Lower leg skin (tissue), 4 donors: ENCODE measurements at regions not wholly inside any gene's neighbourhood (a gene's known extent, or its start where the extent isn't known, plus 50 kb on each side); places are given as distances from the start of the nearest gene placed in this dataset.
A peak's percentile ranks its signal among the peaks of the same experiment; 100 is the strongest.
"Not testable (repeated sequence)": the region's sequence is repeated elsewhere in the genome, so short reads cannot be mapped to it uniquely, and the experiment has no call there.

Experiments
- DNase-seq, 2 donors: peaks; one replicate each; pipeline ENCODE4 v3.0.0-alpha.2; 2019; ENCODE audit warnings: low spot score in 2 of 2
- H3K4me3 ChIP-seq: fragments of 200-600 bp; sonication (generic); 2 replicates; pipeline ENCODE4 v1.5.1; 2017; ENCODE audit warnings: mild to moderate bottlenecking, low read depth; ENCODE audit not compliant: poor library complexity, severe bottlenecking
- CTCF ChIP-seq, 3 donors: fragments of 450-650 bp; IDR thresholded peaks; one replicate each; pipeline ENCODE4 v1.5.1; 2016; ENCODE audit warnings: antibody characterized with exemption in 3 of 3, mild to moderate bottlenecking in 3 of 3, moderate library complexity in 2 of 3
- POLR2A ChIP-seq, 2 donors: fragments of 450-650 bp; IDR thresholded peaks; one replicate each; pipeline ENCODE4 v1.6.1; 2016 to 2017; ENCODE audit warnings: antibody characterized with exemption in 2 of 2, mild to moderate bottlenecking in 1 of 2, moderate library complexity in 1 of 2
- WGBS, 2 donors: methylation state at CpG; one replicate each; pipeline ENCODE4 v1.1.5; 2018; 5-methylcytosine and 5-hydroxymethylcytosine counted together
- intact Hi-C: fragments of 100-400 bp; cut with DNase I; formaldehyde crosslinking; loops from one replicate; pipeline ENCODE4 v1.15.0; 2023; ENCODE audit warnings: low total_unique reads

DNA sequence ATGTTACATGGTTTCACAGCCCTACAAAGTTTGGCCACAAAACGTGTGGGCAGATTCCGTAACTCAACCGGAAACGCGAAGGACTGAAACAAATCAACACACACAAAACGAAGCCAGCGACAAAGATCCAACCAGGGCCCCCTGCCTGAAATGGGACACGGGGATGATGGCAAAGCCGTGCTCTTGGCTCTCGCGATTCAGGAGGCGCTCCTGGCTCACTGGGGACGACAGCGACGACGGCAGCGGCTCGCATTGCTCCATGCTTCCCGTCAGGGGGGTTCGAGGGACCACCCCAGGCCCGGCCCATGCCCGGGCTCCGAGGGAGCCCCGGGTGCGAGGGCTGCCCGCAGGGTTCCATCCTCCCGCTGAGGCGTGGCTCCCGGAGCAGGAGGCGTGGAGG, 4786.8 kb upstream of the OR11H1 start:
- no peak for DNase-seq
- H3K4me3 ChIP-seq = no peak overlapping the region
- WGBS, 2 donors = 60 to 62% methylated on average over 28 to 30 of the region's 30 CpGs
- TF ChIP-seq CTCF (IDR thresholded peaks at IDR 0.05) (no peak), POLR2A (IDR thresholded peaks at IDR 0.05) (no peak)
- intact Hi-C loops = no loop called here

GRCh38 chr22:10741776-10742630, 4786.0 kb upstream of the OR11H1 start:
- 66 to 76% methylated on average over 76 of the region's 76 CpGs for WGBS, 2 donors
- peak in 1 of 2 donors; percentile 88 for DNase-seq
- intact Hi-C loops, H3K4me3 ChIP-seq: not testable (repeated sequence)

DNA sequence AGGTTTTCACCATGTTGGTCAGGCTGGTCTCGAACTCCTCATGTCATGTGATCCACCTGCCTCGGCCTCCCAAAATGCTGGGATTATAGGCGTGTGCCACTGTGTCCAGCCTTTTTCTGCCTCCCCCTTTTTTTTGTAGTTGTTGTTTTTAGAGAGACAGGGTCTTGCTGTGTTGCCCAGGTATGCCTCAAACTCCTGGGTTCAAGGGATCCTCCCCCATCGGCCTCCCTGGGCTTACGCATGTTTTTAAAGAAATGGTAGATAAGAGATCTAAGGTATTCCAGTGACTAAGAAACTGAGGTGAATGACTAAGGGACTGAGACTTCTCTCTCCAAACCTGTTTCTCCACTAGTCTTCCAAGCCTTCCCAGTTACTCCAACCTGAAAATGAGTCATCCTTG, 4781.6 kb upstream of the OR11H1 start:
- intact Hi-C loops, H3K4me3 ChIP-seq, DNase-seq: not testable (repeated sequence)
- WGBS, 2 donors = 74 to 81% methylated on average over 5 of the region's 5 CpGs

- DNase-seq, intact Hi-C loops, H3K4me3 ChIP-seq: not testable (repeated sequence)
- 48 to 64% methylated on average over 6 of the region's 6 CpGs for WGBS, 2 donors
Observed at GRCh38 chr22:10747227-10747626, 4780.8 kb upstream of the OR11H1 start.

GRCh38 chr22:10748751-10749150, 4779.2 kb upstream of the OR11H1 start:
- intact Hi-C loops, H3K4me3 ChIP-seq, DNase-seq: not testable (repeated sequence)

DNA sequence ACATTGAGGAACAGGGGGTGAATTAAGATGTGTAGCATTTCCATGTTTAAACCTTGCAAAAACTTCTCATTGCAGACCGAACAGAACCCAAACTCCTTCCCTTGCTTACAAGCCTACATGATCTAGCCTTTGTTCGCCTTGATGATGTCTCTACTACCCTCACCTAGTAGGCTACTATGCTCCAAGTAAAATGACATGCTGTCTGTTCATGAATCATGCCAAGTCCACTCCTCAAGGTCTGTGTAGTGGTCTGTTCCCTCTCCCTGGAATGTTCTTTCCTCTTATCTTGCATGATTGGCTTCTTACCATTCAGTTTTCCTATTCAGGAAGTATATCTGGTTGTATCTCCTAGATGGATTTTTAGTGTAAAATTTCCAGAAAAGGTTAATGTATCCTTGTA, 4778.6 kb upstream of the OR11H1 start:
- H3K4me3 ChIP-seq, DNase-seq, intact Hi-C loops: not testable (repeated sequence)
- WGBS, 2 donors = 39 to 40% methylated on average over 2 of the region's 2 CpGs

DNA sequence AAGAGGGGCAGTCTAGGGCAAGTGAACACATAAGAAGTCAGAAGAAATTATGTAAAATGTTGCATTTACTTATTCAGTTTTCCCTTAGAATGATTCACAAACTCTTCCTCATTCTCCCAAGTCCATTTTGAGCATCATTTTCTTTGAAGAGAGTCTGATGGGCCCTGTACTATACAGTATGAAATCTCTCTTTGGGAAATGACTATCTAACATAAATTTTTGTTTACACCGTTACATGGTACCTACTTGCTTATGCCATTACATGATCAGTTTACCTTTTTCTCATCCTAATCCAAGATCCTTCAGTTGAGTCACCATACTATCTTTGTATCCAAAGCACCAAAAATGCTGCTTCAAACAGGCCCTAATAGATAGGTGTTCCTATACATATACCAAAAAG, 4774.4 kb upstream of the OR11H1 start:
- intact Hi-C loops, DNase-seq, H3K4me3 ChIP-seq: not testable (repeated sequence)
- WGBS, 2 donors = 41 to 50% methylated on average over 1 of the region's 1 CpG

GRCh38 chr22:10755350-10755749, 4772.6 kb upstream of the OR11H1 start:
- DNase-seq, intact Hi-C loops, H3K4me3 ChIP-seq: not testable (repeated sequence)
- 45 to 51% methylated on average over 3 of the region's 3 CpGs for WGBS, 2 donors

- 42 to 55% methylated on average over 5 of the region's 5 CpGs for WGBS, 2 donors
- H3K4me3 ChIP-seq, DNase-seq, intact Hi-C loops: not testable (repeated sequence)
Observed at GRCh38 chr22:10760418-10760817, 4767.6 kb upstream of the OR11H1 start.

DNA sequence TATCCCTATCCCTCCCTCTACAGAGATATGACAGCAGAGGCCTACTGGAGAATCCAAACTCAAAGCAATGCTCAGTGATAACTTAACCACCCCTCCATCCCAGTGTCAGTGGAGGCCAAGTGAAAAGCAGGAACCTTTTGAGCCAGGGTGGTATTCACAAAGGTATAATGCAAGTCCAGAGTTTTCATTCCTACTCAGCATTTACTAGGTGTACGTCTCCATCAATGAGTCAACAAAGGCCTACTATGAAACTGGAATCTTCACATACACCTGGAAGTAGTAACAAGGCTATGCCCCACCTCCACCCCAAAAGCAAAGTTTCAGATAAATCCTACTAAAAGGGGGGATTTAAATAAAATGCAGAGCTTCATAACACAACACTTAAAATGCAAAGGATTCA, 4761.7 kb upstream of the OR11H1 start:
- intact Hi-C loops = not testable (repeated sequence)

GRCh38 chr22:10768875-10769274, 4759.1 kb upstream of the OR11H1 start:
- WGBS, 2 donors = 78% methylated on average over 4 of the region's 4 CpGs
- intact Hi-C loops, DNase-seq, H3K4me3 ChIP-seq: not testable (repeated sequence)

More for the DNA sequence above, 4761.7 kb upstream of the OR11H1 start:
- not testable (repeated sequence) for DNase-seq, H3K4me3 ChIP-seq
- 86 to 87% methylated on average over 1 of the region's 1 CpG for WGBS, 2 donors

DNA sequence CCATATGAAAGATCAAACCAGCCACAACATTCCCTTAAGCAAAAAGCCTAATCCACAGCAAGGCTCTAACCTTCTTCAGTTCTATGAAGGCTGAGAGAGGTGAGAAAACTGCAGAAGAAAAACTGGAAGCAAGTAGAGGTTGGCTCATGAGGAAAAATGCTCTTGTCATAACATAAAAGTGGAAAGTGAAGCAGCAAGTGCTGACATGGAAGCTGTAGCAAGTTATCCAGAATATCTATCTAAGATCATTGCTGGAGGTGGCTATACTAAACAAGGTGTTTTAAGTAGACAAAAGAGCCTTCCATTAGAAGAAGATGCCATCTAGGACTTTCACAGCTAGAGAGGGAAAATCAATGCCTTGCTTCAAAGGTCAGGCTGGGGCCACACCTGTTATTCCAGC, 4756.2 kb upstream of the OR11H1 start:
- H3K4me3 ChIP-seq, DNase-seq, intact Hi-C loops: not testable (repeated sequence)

DNA sequence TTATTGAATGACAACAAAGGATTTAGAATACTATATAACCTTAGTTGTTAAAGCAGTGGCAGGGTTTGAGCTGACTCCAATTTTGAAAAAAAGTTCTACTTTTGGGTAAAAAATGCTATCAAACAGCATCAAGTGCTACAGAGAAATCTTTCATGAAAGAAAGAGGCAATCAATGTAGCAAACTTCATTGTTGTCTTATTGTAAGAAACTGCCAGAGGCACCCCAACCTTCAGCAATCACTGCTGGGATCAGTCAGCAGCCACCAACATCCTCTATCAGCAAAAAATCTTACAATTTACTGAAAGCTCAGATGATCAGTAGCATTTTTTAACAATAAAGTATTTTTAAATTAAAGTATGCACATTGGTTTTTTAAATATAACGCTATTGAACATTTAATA, 4754.7 kb upstream of the OR11H1 start:
- intact Hi-C loops, H3K4me3 ChIP-seq, DNase-seq: not testable (repeated sequence)
- 24 to 36% methylated on average over 1 of the region's 1 CpG for WGBS, 2 donors

DNA sequence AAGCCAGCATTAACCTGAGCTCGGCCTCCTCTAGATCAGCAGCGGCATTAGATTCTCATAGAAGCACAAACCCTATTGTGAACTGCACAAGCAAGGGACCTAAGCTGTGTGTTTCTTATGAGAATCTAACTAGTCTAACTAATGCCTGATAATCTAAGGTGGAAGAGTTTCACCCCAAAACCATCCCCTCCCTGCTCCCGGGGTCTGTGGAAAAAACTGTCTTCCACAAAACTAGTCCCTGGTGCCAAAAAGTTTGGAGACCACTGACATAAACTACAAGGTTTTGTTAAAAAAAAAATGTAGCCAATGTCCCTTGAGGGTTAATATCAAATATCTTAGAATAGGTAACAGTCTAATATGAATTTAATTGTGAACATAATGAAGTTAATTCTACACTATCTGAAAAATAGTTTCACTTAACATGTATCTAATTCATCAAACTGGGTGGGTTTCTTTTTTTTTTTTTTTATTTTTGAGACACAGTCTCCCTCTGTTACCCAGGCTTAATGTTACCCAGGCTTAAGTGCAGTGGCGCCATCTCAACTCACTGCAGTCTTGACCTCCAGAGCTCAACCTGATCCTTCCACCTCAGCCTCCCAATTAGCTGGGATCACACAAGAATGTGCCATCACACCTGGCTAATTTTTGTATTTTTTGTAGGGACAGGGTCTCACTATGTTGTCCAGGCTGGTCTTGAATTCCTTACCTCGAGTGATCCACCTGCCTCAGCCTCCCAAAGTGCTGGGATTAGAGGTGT, 4752.2 kb upstream of the OR11H1 start:
- H3K4me3 ChIP-seq, intact Hi-C loops, DNase-seq: not testable (repeated sequence)
- 51 to 54% methylated on average over 5 of the region's 5 CpGs for WGBS, 2 donors
